OCI-LY7 (cell line): ENCODE measurements at regions not wholly inside any gene's neighbourhood (a gene's known extent, or its start where the extent isn't known, plus 50 kb on each side); places are given as distances from the start of the nearest gene placed in this dataset.

Source experiments
- CTCF ChIP-seq: fragments of 200-600 bp; sonication (generic); conservative IDR thresholded peaks from 2 replicates; pipeline ENCODE4 v1.5.1; 2014; ENCODE audit warnings: mild to moderate bottlenecking, antibody characterized with exemption, low read length, moderate library complexity, mixed read lengths
- EZH2phosphoT487 ChIP-seq: fragments of 200-600 bp; sonication (generic); IDR thresholded peaks from 2 replicates; pipeline ENCODE4 v1.6.1; 2018; ENCODE audit warnings: low read depth, borderline replicate concordance, mild to moderate bottlenecking, mixed run types, antibody characterized with exemption, low read length, moderate library complexity, mixed read lengths

- TF ChIP-seq CTCF (no peak), EZH2phosphoT487 (no peak)
These were observed 200.3 kb upstream of the KCNG1 start for GRCh38 chr20:51223183-51223720.
